Erythroblast (primary cell): ENCODE measurements at regions not wholly inside any gene's neighbourhood (a gene's known extent, or its start where the extent isn't known, plus 50 kb on each side); places are given as distances from the start of the nearest gene placed in this dataset.

Experiments
- GATA1 ChIP-seq: IDR thresholded peaks from 2 replicates; pipeline ENCODE4 v1.6.1; 2011; ENCODE audit warnings: low read depth, mild to moderate bottlenecking, control low read depth, low read length, moderate library complexity
- POLR2A ChIP-seq: IDR thresholded peaks from 2 replicates; pipeline ENCODE4 v1.6.1; 2011; ENCODE audit warnings: mild to moderate bottlenecking, low read length

GRCh38 chr1:82604524-82604923 lies 803.8 kb downstream of the ADGRL2 start:
- TF ChIP-seq POLR2A (no peak), GATA1 (no peak)
